ENCODE measurements at regions not wholly inside any gene's neighbourhood (a gene's known extent, or its start where the extent isn't known, plus 50 kb on each side); places are given as distances from the start of the nearest gene placed in this dataset.
"Not testable (repeated sequence)": the region's sequence is repeated elsewhere in the genome, so short reads cannot be mapped to it uniquely, and the experiment has no call there.

DNA sequence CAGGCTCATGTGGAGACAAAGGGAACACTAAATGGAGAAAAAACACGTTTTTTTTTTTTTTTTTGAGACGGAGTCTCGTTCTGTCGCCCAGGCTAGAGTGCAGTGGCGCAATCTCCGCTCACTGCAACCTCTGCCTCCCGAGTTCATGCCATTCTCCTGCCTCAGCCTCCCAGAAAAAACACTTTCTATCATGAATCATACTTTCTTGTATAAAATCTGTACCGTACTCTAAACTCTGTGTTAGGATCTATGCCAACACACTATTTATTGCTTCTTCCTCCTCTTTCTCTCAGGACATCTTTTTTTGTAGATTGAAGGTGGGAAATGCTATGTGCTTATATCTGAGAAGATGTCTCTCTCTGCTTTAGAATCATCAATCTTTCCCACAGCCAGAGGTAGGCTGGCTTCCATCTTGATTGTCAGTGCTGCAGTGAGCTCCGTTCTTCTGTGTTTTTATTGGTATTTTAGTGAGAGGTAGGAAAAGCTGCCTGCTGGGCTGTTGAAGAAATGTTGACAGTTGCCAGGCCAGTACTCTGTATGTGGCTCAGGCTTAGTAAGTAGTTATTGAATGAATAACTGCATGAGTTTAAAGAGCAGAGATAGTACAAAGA lies 101.1 kb downstream of the GPR85 start:
- no peaks in the 10 kb centered on the region for H3K36me3 ChIP-seq (ENCODE audit: control insufficient read depth in 2 of 2, insufficient read depth in 2 of 2, low read length in 1 of 2)
- WGBS = 79% methylated on average over 9 of the region's 9 CpGs
- H3K9me3 ChIP-seq (ENCODE audit: control insufficient read depth in 2 of 2, insufficient read depth in 1 of 2, low read length in 1 of 2) = no peaks in the 10 kb centered on the region
- no peak overlapping the region for H3K27ac ChIP-seq (ENCODE audit: low read depth in 1 of 2, low read length in 1 of 2)
- DNase-seq (ENCODE audit: low read depth in 6 of 9, low spot score in 9 of 9) = no peak
- H3K27me3 ChIP-seq (ENCODE audit: control insufficient read depth in 2 of 2, insufficient read depth in 1 of 2, low read length in 1 of 2) = no peaks in the 10 kb centered on the region
- H3K4me1 ChIP-seq (ENCODE audit: control insufficient read depth in 2 of 2, insufficient read depth in 2 of 2, low read length in 2 of 2) = no peaks in the 10 kb centered on the region
- no peak overlapping the region for H3K4me3 ChIP-seq (ENCODE audit: low read length in 2 of 2)

DNA sequence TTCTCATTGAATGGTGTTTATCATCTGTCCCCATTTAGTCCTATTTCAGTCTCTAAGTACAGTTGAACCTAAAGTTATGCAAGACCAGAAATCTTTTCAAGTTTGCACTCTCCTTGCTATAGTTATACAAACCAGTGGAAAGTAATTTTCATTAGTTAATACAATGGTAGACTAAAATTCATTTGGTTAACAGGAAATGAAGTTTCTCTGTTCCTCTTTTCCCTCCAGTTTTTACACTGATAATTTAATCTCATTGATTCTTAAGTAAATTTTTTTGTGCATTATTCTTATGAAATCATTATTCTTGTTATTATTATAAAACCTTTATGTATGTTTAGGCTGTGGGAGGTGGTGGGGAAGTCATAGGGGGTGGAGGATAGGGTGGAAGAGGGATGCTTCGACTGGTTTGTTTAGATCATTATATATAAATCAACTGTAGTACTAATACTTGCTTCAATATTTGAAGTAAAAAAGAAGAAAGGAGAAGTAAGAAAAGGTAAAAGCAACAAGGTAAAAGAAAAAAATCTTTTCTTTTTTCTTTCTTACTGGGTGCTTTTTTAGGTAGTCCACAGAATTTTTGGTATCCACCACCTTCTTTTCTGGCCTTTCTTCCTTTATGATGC lies 104.1 kb downstream of the GPR85 start:
- Histone ChIP-seq H3K4me1 (ENCODE audit: control insufficient read depth in 2 of 2, insufficient read depth in 2 of 2, low read length in 2 of 2) (no peaks in the 10 kb centered on the region), H3K27me3 (ENCODE audit: control insufficient read depth in 2 of 2, insufficient read depth in 1 of 2, low read length in 1 of 2) (no peaks in the 10 kb centered on the region), H3K27ac (ENCODE audit: low read depth in 1 of 2, low read length in 1 of 2) (no peak overlapping the region), H3K9me3 (ENCODE audit: control insufficient read depth in 2 of 2, insufficient read depth in 1 of 2, low read length in 1 of 2) (no peaks in the 10 kb centered on the region), H3K36me3 (ENCODE audit: control insufficient read depth in 2 of 2, insufficient read depth in 2 of 2, low read length in 1 of 2) (no peaks in the 10 kb centered on the region), H3K4me3 (ENCODE audit: low read length in 2 of 2) (no peak overlapping the region)
- WGBS = 65% methylated on average over 1 of the region's 1 CpG
- DNase-seq (ENCODE audit: low read depth in 6 of 9, low spot score in 9 of 9) = no peak

- Histone ChIP-seq H3K4me1 (ENCODE audit: control insufficient read depth in 2 of 2, insufficient read depth in 2 of 2, low read length in 2 of 2) (no peaks in the 10 kb centered on the region), H3K27ac (ENCODE audit: low read depth in 1 of 2, low read length in 1 of 2) (no peak overlapping the region), H3K36me3 (ENCODE audit: control insufficient read depth in 2 of 2, insufficient read depth in 2 of 2, low read length in 1 of 2) (no peaks in the 10 kb centered on the region), H3K9me3 (ENCODE audit: control insufficient read depth in 2 of 2, insufficient read depth in 1 of 2, low read length in 1 of 2) (no peaks in the 10 kb centered on the region), H3K4me3 (ENCODE audit: low read length in 2 of 2) (no peak overlapping the region), H3K27me3 (ENCODE audit: control insufficient read depth in 2 of 2, insufficient read depth in 1 of 2, low read length in 1 of 2) (no peaks in the 10 kb centered on the region)
- DNase-seq (ENCODE audit: low read depth in 6 of 9, low spot score in 9 of 9) = no peak
- WGBS = 87% methylated on average over 1 of the region's 1 CpG
Observed at GRCh38 chr7:112981966-112982365, 104.7 kb downstream of the GPR85 start.

DNA sequence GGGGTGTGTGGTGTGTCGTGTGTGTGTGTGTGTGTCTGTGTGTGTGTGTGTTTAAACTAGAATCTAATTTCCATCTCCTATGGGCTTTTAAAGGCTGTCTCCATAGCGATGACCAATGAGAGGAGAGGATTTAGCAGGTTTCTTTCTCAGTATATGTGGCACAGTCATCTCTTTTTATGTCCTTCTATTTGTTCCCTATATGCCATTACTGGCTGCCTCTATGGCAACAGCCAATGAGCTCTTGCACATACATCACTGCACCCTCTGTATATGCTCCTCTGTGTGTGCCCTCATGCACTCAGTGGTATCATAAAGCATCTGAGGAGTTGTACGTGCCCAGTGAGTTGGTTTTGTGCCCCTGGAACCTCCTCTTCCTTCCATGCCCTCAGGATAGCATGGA lies 107.6 kb downstream of the GPR85 start:
- not testable (repeated sequence) for H3K4me3 ChIP-seq (ENCODE audit: low read length in 2 of 2); H3K27ac ChIP-seq (ENCODE audit: low read depth in 1 of 2, low read length in 1 of 2); H3K4me1 ChIP-seq (ENCODE audit: control insufficient read depth in 2 of 2, insufficient read depth in 2 of 2, low read length in 2 of 2); H3K9me3 ChIP-seq (ENCODE audit: control insufficient read depth in 2 of 2, insufficient read depth in 1 of 2, low read length in 1 of 2); H3K27me3 ChIP-seq (ENCODE audit: control insufficient read depth in 2 of 2, insufficient read depth in 1 of 2, low read length in 1 of 2); H3K36me3 ChIP-seq (ENCODE audit: control insufficient read depth in 2 of 2, insufficient read depth in 2 of 2, low read length in 1 of 2); DNase-seq (ENCODE audit: low read depth in 6 of 9, low spot score in 9 of 9)
- 94% methylated on average over 2 of the region's 3 CpGs for WGBS

GRCh38 chr7:112977244-112977955 lies 109.2 kb downstream of the GPR85 start:
- not testable (repeated sequence) for H3K4me3 ChIP-seq (ENCODE audit: low read length in 2 of 2); H3K27ac ChIP-seq (ENCODE audit: low read depth in 1 of 2, low read length in 1 of 2); H3K27me3 ChIP-seq (ENCODE audit: control insufficient read depth in 2 of 2, insufficient read depth in 1 of 2, low read length in 1 of 2); H3K9me3 ChIP-seq (ENCODE audit: control insufficient read depth in 2 of 2, insufficient read depth in 1 of 2, low read length in 1 of 2); H3K36me3 ChIP-seq (ENCODE audit: control insufficient read depth in 2 of 2, insufficient read depth in 2 of 2, low read length in 1 of 2); DNase-seq (ENCODE audit: low read depth in 6 of 9, low spot score in 9 of 9); H3K4me1 ChIP-seq (ENCODE audit: control insufficient read depth in 2 of 2, insufficient read depth in 2 of 2, low read length in 2 of 2)
- WGBS = 90% methylated on average over 5 of the region's 8 CpGs

- H3K27me3 ChIP-seq (ENCODE audit: control insufficient read depth in 2 of 2, insufficient read depth in 1 of 2, low read length in 1 of 2) = no peaks in the 10 kb centered on the region
- H3K9me3 ChIP-seq (ENCODE audit: control insufficient read depth in 2 of 2, insufficient read depth in 1 of 2, low read length in 1 of 2) = no peaks in the 10 kb centered on the region
- H3K4me1 ChIP-seq (ENCODE audit: control insufficient read depth in 2 of 2, insufficient read depth in 2 of 2, low read length in 2 of 2) = no peaks in the 10 kb centered on the region
- no peaks in the 10 kb centered on the region for H3K36me3 ChIP-seq (ENCODE audit: control insufficient read depth in 2 of 2, insufficient read depth in 2 of 2, low read length in 1 of 2)
- DNase-seq (ENCODE audit: low read depth in 6 of 9, low spot score in 9 of 9) = no peak
- H3K27ac ChIP-seq (ENCODE audit: low read depth in 1 of 2, low read length in 1 of 2) = no peak overlapping the region
- H3K4me3 ChIP-seq (ENCODE audit: low read length in 2 of 2) = no peak overlapping the region
Observed at GRCh38 chr7:112970771-112971170, 115.9 kb downstream of the GPR85 start.

GRCh38 chr7:112969946-112970345 lies 116.7 kb downstream of the GPR85 start:
- no peaks in the 10 kb centered on the region for H3K36me3 ChIP-seq (ENCODE audit: control insufficient read depth in 2 of 2, insufficient read depth in 2 of 2, low read length in 1 of 2)
- 98% methylated on average over 1 of the region's 1 CpG for WGBS

GRCh38 chr7:112965506-112965905 lies 121.1 kb downstream of the GPR85 start:
- Histone ChIP-seq H3K9me3 (ENCODE audit: control insufficient read depth in 2 of 2, insufficient read depth in 1 of 2, low read length in 1 of 2) (no peaks in the 10 kb centered on the region), H3K27me3 (ENCODE audit: control insufficient read depth in 2 of 2, insufficient read depth in 1 of 2, low read length in 1 of 2) (no peaks in the 10 kb centered on the region), H3K4me3 (ENCODE audit: low read length in 2 of 2) (no peak overlapping the region), H3K4me1 (ENCODE audit: control insufficient read depth in 2 of 2, insufficient read depth in 2 of 2, low read length in 2 of 2) (no peaks in the 10 kb centered on the region), H3K36me3 (ENCODE audit: control insufficient read depth in 2 of 2, insufficient read depth in 2 of 2, low read length in 1 of 2) (no peaks in the 10 kb centered on the region), H3K27ac (ENCODE audit: low read depth in 1 of 2, low read length in 1 of 2) (no peak overlapping the region)
- no peak for DNase-seq (ENCODE audit: low read depth in 6 of 9, low spot score in 9 of 9)
- 77% methylated on average over 1 of the region's 1 CpG for WGBS

More at GRCh38 chr7:112969946-112970345, 116.7 kb downstream of the GPR85 start:
- DNase-seq (ENCODE audit: low read depth in 6 of 9, low spot score in 9 of 9) = no peak
- Histone ChIP-seq H3K4me3 (ENCODE audit: low read length in 2 of 2) (no peak overlapping the region), H3K27me3 (ENCODE audit: control insufficient read depth in 2 of 2, insufficient read depth in 1 of 2, low read length in 1 of 2) (no peaks in the 10 kb centered on the region), H3K4me1 (ENCODE audit: control insufficient read depth in 2 of 2, insufficient read depth in 2 of 2, low read length in 2 of 2) (no peaks in the 10 kb centered on the region), H3K9me3 (ENCODE audit: control insufficient read depth in 2 of 2, insufficient read depth in 1 of 2, low read length in 1 of 2) (no peaks in the 10 kb centered on the region), H3K27ac (ENCODE audit: low read depth in 1 of 2, low read length in 1 of 2) (no peak overlapping the region)

DNA sequence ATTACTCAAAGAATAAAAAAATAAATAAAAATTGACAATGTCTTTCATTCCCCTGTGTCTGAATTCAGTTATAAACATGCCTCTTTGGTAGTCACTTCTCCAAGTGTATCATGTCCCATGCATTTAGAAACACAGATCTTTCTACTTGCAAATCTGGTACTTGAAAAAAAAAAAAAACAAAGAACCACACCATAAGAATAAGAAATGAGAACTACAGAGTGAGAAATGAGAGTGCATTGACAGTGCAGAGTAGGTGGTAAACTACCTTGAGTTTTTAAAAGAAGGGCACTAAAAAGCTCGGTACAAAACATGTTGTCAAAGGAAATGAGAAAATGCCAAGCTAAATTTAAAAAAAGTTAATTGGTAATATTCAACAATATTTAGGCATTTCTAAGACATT lies 123.0 kb downstream of the GPR85 start:
- WGBS = 94% methylated on average over 1 of the region's 1 CpG
- Histone ChIP-seq H3K36me3 (ENCODE audit: control insufficient read depth in 2 of 2, insufficient read depth in 2 of 2, low read length in 1 of 2) (no peaks in the 10 kb centered on the region), H3K27ac (ENCODE audit: low read depth in 1 of 2, low read length in 1 of 2) (no peak overlapping the region), H3K4me3 (ENCODE audit: low read length in 2 of 2) (no peak overlapping the region), H3K27me3 (ENCODE audit: control insufficient read depth in 2 of 2, insufficient read depth in 1 of 2, low read length in 1 of 2) (no peaks in the 10 kb centered on the region), H3K9me3 (ENCODE audit: control insufficient read depth in 2 of 2, insufficient read depth in 1 of 2, low read length in 1 of 2) (no peaks in the 10 kb centered on the region), H3K4me1 (ENCODE audit: control insufficient read depth in 2 of 2, insufficient read depth in 2 of 2, low read length in 2 of 2) (no peaks in the 10 kb centered on the region)
- no peak for DNase-seq (ENCODE audit: low read depth in 6 of 9, low spot score in 9 of 9)
